ENCODE measurements at regions not wholly inside any gene's neighbourhood (a gene's known extent, or its start where the extent isn't known, plus 50 kb on each side); places are given as distances from the start of the nearest gene placed in this dataset.
"Not testable (repeated sequence)": the region's sequence is repeated elsewhere in the genome, so short reads cannot be mapped to it uniquely, and the experiment has no call there.

- not testable (repeated sequence) for TF ChIP-seq CTCF, POLR2A (IDR thresholded peaks at IDR 0.05)
These were observed 270.6 kb upstream of the SLC14A2 start for GRCh38 chr18:45344680-45345079.
